T-cell (primary cell): ENCODE measurements at regions not wholly inside any gene's neighbourhood (a gene's known extent, or its start where the extent isn't known, plus 50 kb on each side); places are given as distances from the start of the nearest gene placed in this dataset.

Source experiments
- ATAC-seq, 4 experiments: fragments of 200-7000 bp in 3 of 4; fragments of 150-1000 bp in 1 of 4; cut with Tn5 transposase; replicated peaks in 1 of 4; 1 replicate in 3 of 4; 2 replicates in 1 of 4; pipeline ENCODE4 v1.10.0; 2021; ENCODE audit warnings: moderate library complexity in 3 of 4, mild to moderate bottlenecking in 2 of 4, moderate number of reproducible peaks in 1 of 4
- CTCF ChIA-PET, 2 donors: fragments of 300-600 bp; sonication (Branson Sonifier 250); formaldehyde crosslinking; loops; one replicate each; lab custom pipeline; 2022; ENCODE audit warnings: antibody characterized with exemption in 2 of 2; lab: Charles Lee
- POLR2A ChIA-PET, 2 donors: fragments of 300-600 bp; sonication (Branson Sonifier 250); formaldehyde crosslinking; loops; one replicate each; lab custom pipeline; 2022; ENCODE audit warnings: antibody characterized with exemption in 2 of 2; lab: Charles Lee
- DNase-seq, 35 experiments: peaks; one replicate each; pipeline versions ENCODE4 v3.0.0 to v3.0.0-alpha.2; 2013 to 2023
- H3K27ac ChIP-seq: one replicate; pipeline ENCODE4 v1.5.1; 2013; ENCODE audit warnings: low read length
- H3K27me3 ChIP-seq, 2 experiments: replicated peaks in 1 of 2; 1 replicate in 1 of 2; 2 replicates in 1 of 2; pipeline versions ENCODE4 v1.6.1 to v1.7.0; 2013; ENCODE audit warnings: low read length in 1 of 2, mixed read lengths in 1 of 2; ENCODE audit not compliant: control insufficient read depth in 2 of 2, insufficient read depth in 2 of 2; ENCODE audit errors: extremely low read depth in 1 of 2
- H3K36me3 ChIP-seq, 2 donors: 1 replicate in 1 of 2; 2 replicates in 1 of 2; pipeline versions ENCODE4 v1.6.1 to v1.7.0; 2013; ENCODE audit warnings: low read length in 1 of 2; ENCODE audit not compliant: control insufficient read depth in 2 of 2, insufficient read depth in 1 of 2; ENCODE audit errors: extremely low read depth in 1 of 2
- H3K4me1 ChIP-seq, 2 experiments: 1 replicate in 1 of 2; 2 replicates in 1 of 2; pipeline versions ENCODE4 v1.6.1 to v1.7.0; 2013; ENCODE audit warnings: low read length in 2 of 2, mixed read lengths in 1 of 2; ENCODE audit not compliant: insufficient read depth in 2 of 2, control insufficient read depth in 1 of 2; ENCODE audit errors: extremely low read depth in 1 of 2
- H3K4me3 ChIP-seq, 2 donors: 1 replicate in 1 of 2; 2 replicates in 1 of 2; pipeline versions ENCODE4 v1.5.1 to v1.7.0; 2013; ENCODE audit warnings: mild to moderate bottlenecking in 2 of 2, low read length in 1 of 2, moderate library complexity in 1 of 2; ENCODE audit not compliant: control insufficient read depth in 1 of 2; ENCODE audit errors: extremely low read depth in 1 of 2
- H3K9me3 ChIP-seq: 2 replicates; pipeline ENCODE4 v1.7.0; 2013
- H3K27ac Mint-ChIP-seq, 2 donors: one replicate each; pipeline ENCODE4 v1.8.0; 2020 to 2021; ENCODE audit warnings: mild to moderate bottlenecking in 2 of 2, mixed read lengths in 2 of 2
- H3K27me3 Mint-ChIP-seq, 2 donors: one replicate each; pipeline ENCODE4 v1.8.0; 2021 to 2022; ENCODE audit warnings: mixed read lengths in 2 of 2
- H3K36me3 Mint-ChIP-seq: one replicate; pipeline ENCODE4 v1.8.0; 2021; ENCODE audit warnings: mixed read lengths
- H3K4me1 Mint-ChIP-seq, 3 donors: one replicate each; pipeline ENCODE4 v1.8.0; 2020 to 2022; ENCODE audit warnings: mixed read lengths in 3 of 3, mild to moderate bottlenecking in 1 of 3
- H3K4me3 Mint-ChIP-seq, 3 donors: one replicate each; pipeline ENCODE4 v1.8.0; 2020 to 2022; ENCODE audit warnings: mild to moderate bottlenecking in 3 of 3, mixed read lengths in 3 of 3, moderate library complexity in 3 of 3
- H3K9me3 Mint-ChIP-seq, 3 donors: one replicate each; pipeline ENCODE4 v1.8.0; 2020 to 2022; ENCODE audit warnings: mixed read lengths in 3 of 3
- WGBS: methylation state at CpG from one replicate; pipeline ENCODE4 v1.1.5; 2013; ENCODE audit warnings: missing lambda C conversion rate; ENCODE audit not compliant: insufficient coverage; 5-methylcytosine and 5-hydroxymethylcytosine counted together

DNA sequence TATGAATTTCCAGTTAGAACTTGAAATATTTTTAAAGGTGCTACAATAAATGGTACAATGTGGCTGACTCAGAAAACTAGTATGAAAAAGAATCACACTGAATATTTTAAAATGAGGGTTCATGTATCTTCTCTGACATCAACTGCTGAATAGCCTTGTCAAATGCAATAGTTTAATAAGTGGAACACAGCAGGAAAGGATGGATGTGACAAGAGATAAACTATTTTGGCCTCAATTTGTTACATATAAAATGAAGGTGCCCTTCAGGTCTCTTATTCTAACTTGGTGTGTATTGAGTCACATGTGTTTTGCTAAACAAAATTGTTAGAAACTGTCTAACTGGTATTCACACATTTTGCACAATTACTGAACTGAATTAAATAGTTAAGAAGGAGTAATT, 1018.4 kb upstream of the PCDH20 start:
- CTCF ChIA-PET, result no interaction called here
- DNase-seq (no peak), ATAC-seq (no peak)
- no peaks in the 10 kb centered on the region for H3K27me3 ChIP-seq
- no peak overlapping the region for H3K4me3 Mint-ChIP-seq
- H3K27me3 Mint-ChIP-seq, result no peaks in the 10 kb centered on the region
- H3K4me1 Mint-ChIP-seq, result no peaks in the 10 kb centered on the region
- no peaks in the 10 kb centered on the region for H3K4me1 ChIP-seq
- no peak overlapping the region for H3K27ac ChIP-seq
- no peak overlapping the region for H3K4me3 ChIP-seq
- no peak overlapping the region for H3K27ac Mint-ChIP-seq
- no peaks in the 10 kb centered on the region for H3K36me3 ChIP-seq
- H3K36me3 Mint-ChIP-seq, result no peaks in the 10 kb centered on the region
- peaks cover 0 to 8% (median 6%) of the 10 kb centered on the region in 3 donors for H3K9me3 Mint-ChIP-seq
- no peaks in the 10 kb centered on the region for H3K9me3 ChIP-seq
- POLR2A ChIA-PET, result no interaction called here

DNA sequence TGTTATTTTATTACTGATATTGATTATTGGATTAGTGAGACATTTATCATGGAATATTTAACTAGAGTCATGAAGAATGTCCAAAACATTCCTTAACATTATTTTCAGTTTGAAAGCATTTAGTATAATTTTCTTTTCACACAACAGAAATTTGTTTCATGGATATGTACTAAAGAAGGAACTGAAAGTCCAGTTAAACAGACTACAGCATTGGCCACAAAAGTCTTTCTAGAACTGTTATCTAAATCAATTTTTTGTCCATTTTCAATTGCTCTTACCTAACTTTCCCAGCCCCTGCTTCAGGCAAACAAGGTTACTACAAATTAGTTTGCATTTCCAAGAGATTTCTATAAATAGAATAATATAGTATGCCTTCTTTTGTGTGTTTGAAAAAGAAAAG, 1018.0 kb upstream of the PCDH20 start:
- ATAC-seq, result no peak
- no peak overlapping the region for H3K27ac ChIP-seq
- peaks cover 0 to 4% (median 3%) of the 10 kb centered on the region in 3 donors for H3K9me3 Mint-ChIP-seq
- H3K4me1 ChIP-seq, result no peaks in the 10 kb centered on the region
- no peak overlapping the region for H3K27ac Mint-ChIP-seq
- no peaks in the 10 kb centered on the region for H3K36me3 ChIP-seq
- ChIA-PET CTCF (no interaction called here), POLR2A (no interaction called here)
- no peak overlapping the region for H3K4me3 Mint-ChIP-seq
- H3K4me3 ChIP-seq, result no peak overlapping the region
- no peaks in the 10 kb centered on the region for H3K4me1 Mint-ChIP-seq
- no peak for DNase-seq
- H3K27me3 ChIP-seq, result no peaks in the 10 kb centered on the region
- no peaks in the 10 kb centered on the region for H3K9me3 ChIP-seq
- no peaks in the 10 kb centered on the region for H3K27me3 Mint-ChIP-seq
- no peaks in the 10 kb centered on the region for H3K36me3 Mint-ChIP-seq

DNA sequence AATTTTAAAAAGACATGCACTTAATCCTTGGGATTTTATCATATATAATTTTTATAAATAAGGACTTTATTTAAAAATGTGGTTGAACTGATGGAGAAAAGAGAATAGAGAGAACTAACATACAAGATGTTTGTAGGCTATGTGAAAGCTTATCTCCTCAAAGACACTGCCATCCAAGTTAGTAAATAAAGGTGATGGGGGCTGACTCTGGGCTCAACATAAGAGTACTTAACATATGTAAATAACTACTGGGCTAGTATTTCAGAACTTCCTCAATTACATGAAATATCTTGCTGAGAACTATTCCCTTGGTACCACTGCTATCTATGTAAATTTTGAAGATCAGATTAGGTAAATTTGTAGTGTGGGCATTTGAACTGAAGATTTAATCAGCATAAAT, 1017.3 kb upstream of the PCDH20 start:
- H3K4me3 Mint-ChIP-seq, result no peak overlapping the region
- Histone ChIP-seq H3K9me3 (no peaks in the 10 kb centered on the region), H3K4me3 (no peak overlapping the region), H3K27me3 (no peaks in the 10 kb centered on the region), H3K4me1 (no peaks in the 10 kb centered on the region), H3K27ac (no peak overlapping the region), H3K36me3 (no peaks in the 10 kb centered on the region)
- no peaks in the 10 kb centered on the region for H3K27me3 Mint-ChIP-seq
- H3K9me3 Mint-ChIP-seq, result peaks cover 0 to 4% (median 3%) of the 10 kb centered on the region in 3 donors
- ATAC-seq, result no peak
- H3K4me1 Mint-ChIP-seq, result no peaks in the 10 kb centered on the region
- H3K27ac Mint-ChIP-seq, result no peak overlapping the region
- ChIA-PET CTCF (no interaction called here), POLR2A (no interaction called here)
- no peak for DNase-seq
- H3K36me3 Mint-ChIP-seq, result no peaks in the 10 kb centered on the region

DNA sequence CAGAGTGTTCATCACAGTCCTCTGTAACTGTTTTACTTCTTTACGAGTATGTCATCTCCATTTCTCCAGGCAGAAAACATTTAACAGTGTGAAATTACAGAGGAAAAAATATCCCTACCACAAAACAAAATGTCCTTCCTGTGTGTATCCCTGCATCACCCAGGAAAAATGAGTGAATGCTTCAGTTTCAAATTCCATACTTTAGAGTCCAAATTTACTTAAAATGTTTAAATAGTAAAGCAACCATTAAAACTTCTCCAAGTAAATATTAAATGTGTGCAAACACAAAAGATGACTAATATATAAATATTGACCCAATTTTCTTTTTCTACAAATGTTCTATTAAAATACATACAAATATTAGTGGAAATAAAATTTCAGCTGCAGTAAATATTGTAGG, 1016.6 kb upstream of the PCDH20 start:
- Mint-ChIP-seq H3K9me3 (peaks cover 0 to 4% (median 3%) of the 10 kb centered on the region in 3 donors), H3K36me3 (no peaks in the 10 kb centered on the region), H3K4me1 (no peaks in the 10 kb centered on the region), H3K4me3 (no peak overlapping the region), H3K27ac (no peak overlapping the region), H3K27me3 (no peaks in the 10 kb centered on the region)
- no peaks in the 10 kb centered on the region for H3K36me3 ChIP-seq
- no peaks in the 10 kb centered on the region for H3K4me1 ChIP-seq
- WGBS, result no CpG with 5 or more reads among the region's 1 CpG
- no peak overlapping the region for H3K4me3 ChIP-seq
- DNase-seq (no peak), ATAC-seq (no peak)
- ChIA-PET POLR2A (no interaction called here), CTCF (no interaction called here)
- H3K27ac ChIP-seq, result no peak overlapping the region
- no peaks in the 10 kb centered on the region for H3K27me3 ChIP-seq
- H3K9me3 ChIP-seq, result no peaks in the 10 kb centered on the region

DNA sequence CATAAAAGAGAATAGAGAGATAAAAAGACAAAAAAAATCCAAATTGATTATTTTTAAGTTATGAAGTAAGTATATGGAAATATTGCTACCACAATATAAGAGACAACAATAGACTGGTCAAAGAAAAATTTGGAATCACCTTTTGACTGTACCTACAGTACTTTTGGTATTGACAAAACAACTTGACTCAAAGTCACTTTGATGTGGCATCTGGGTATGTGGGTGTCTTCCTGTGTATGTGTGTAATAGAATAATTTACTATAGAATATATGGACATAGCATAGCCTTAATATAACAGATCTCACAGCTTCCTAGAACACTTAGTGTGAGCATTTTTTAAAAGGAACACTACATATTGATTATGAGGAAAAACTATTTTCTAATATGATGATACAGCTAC, 1016.2 kb upstream of the PCDH20 start:
- Mint-ChIP-seq H3K27me3 (no peaks in the 10 kb centered on the region), H3K4me1 (no peaks in the 10 kb centered on the region), H3K4me3 (no peak overlapping the region), H3K27ac (no peak overlapping the region), H3K36me3 (no peaks in the 10 kb centered on the region), H3K9me3 (peaks cover 0 to 4% (median 3%) of the 10 kb centered on the region in 3 donors)
- Histone ChIP-seq H3K4me3 (no peak overlapping the region), H3K9me3 (no peaks in the 10 kb centered on the region), H3K27ac (no peak overlapping the region), H3K36me3 (no peaks in the 10 kb centered on the region), H3K27me3 (no peaks in the 10 kb centered on the region), H3K4me1 (no peaks in the 10 kb centered on the region)
- ChIA-PET CTCF (no interaction called here), POLR2A (no interaction called here)
- no peak for DNase-seq
- ATAC-seq, result no peak

DNA sequence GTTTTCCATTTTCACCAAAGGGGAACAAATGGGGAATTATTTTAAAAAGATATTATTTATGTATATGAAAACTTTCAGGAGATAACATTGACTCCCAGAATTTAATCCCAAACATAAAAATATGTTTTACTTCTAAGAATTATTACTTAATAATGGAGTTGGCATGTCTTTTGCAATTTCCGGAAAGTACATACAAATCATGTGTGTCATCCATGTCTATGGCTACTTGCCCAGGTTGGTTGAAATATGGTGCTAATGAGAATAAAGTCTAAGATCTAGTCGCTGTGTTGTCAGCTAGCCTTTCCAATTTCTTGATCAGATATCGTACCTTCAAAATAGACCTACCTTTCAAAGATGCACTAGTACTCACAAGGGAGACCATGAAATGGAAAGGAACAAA, 1003.2 kb upstream of the PCDH20 start:
- Histone ChIP-seq H3K4me1 (no peaks in the 10 kb centered on the region), H3K4me3 (no peak overlapping the region), H3K27me3 (no peaks in the 10 kb centered on the region), H3K9me3 (no peaks in the 10 kb centered on the region), H3K36me3 (no peaks in the 10 kb centered on the region), H3K27ac (no peak overlapping the region)
- CTCF ChIA-PET, result no interaction called here
- no peaks in the 10 kb centered on the region for H3K27me3 Mint-ChIP-seq
- DNase-seq (no peak), ATAC-seq (no peak)
- WGBS, result no CpG with 5 or more reads among the region's 3 CpGs
- peaks cover 0 to 13% (median 0%) of the 10 kb centered on the region in 3 donors for H3K9me3 Mint-ChIP-seq
- H3K4me3 Mint-ChIP-seq, result no peak overlapping the region
- no peak overlapping the region for H3K27ac Mint-ChIP-seq
- no peaks in the 10 kb centered on the region for H3K4me1 Mint-ChIP-seq
- no peaks in the 10 kb centered on the region for H3K36me3 Mint-ChIP-seq
- POLR2A ChIA-PET, result no interaction called here

DNA sequence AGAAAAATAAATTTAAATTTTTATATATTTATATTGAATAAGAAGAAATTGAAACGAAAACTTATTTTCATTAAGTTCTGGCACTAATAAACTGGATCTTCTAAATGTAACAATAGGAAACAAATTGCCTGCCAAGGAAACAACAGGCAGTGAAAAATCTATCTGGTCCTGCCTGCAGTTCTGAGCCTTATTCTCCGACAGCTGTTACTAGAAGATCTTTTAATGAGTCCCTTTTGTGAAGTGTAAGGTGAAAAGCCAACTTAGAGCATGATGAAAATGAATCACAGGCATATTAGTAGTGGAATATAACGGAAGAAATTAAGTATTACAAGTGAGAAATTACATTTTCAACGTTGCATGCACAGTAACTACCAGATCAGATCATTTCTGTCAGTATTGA, 1002.7 kb upstream of the PCDH20 start:
- no peaks in the 10 kb centered on the region for H3K9me3 ChIP-seq
- Mint-ChIP-seq H3K9me3 (peaks cover 0 to 15% (median 0%) of the 10 kb centered on the region in 3 donors), H3K4me3 (no peak overlapping the region), H3K4me1 (no peaks in the 10 kb centered on the region), H3K27ac (no peak overlapping the region), H3K27me3 (no peaks in the 10 kb centered on the region), H3K36me3 (no peaks in the 10 kb centered on the region)
- no peak overlapping the region for H3K4me3 ChIP-seq
- whole genome bisulfite sequencing, result 60% methylated on average over 1 of the region's 4 CpGs
- H3K4me1 ChIP-seq, result no peaks in the 10 kb centered on the region
- ATAC-seq, result no peak
- no peaks in the 10 kb centered on the region for H3K27me3 ChIP-seq
- H3K36me3 ChIP-seq, result no peaks in the 10 kb centered on the region
- no peak overlapping the region for H3K27ac ChIP-seq
- ChIA-PET CTCF (no interaction called here), POLR2A (no interaction called here)
- DNase-seq, result no peak
